CD4-positive, alpha-beta T cell (primary cell): ENCODE measurements at regions not wholly inside any gene's neighbourhood (a gene's known extent, or its start where the extent isn't known, plus 50 kb on each side); places are given as distances from the start of the nearest gene placed in this dataset.

Experiments
- ATAC-seq: fragments of 200-7000 bp; cut with Tn5 transposase; one replicate; pipeline ENCODE4 v1.10.0; 2022; ENCODE audit warnings: mild to moderate bottlenecking; ENCODE audit not compliant: poor library complexity
- CTCF ChIA-PET: fragments of 350-600 bp; sonication (Branson Sonifier 250); formaldehyde crosslinking; loops from one replicate; lab custom pipeline; 2021; ENCODE audit warnings: antibody characterized with exemption, inconsistent platforms; lab: Charles Lee
- POLR2A ChIA-PET: fragments of 350-600 bp; sonication (Branson Sonifier 250); formaldehyde crosslinking; loops from one replicate; lab custom pipeline; 2021; ENCODE audit warnings: antibody characterized with exemption, inconsistent platforms; lab: Charles Lee
- DNase-seq, 14 experiments: peaks; one replicate each; pipeline ENCODE4 v3.0.0-alpha.2; 2013 to 2020; ENCODE audit warnings: mixed read lengths in 2 of 14
- H3K27ac ChIP-seq, 2 donors: one replicate each; pipeline versions ENCODE4 v1.5.1 to v1.7.0; 2013; ENCODE audit warnings: low read length in 2 of 2, low read depth in 1 of 2, mild to moderate bottlenecking in 1 of 2
- H3K27me3 ChIP-seq, 2 experiments: 1 replicate in 1 of 2; 2 replicates in 1 of 2; pipeline versions ENCODE4 v1.6.1 to v1.7.0; 2013; ENCODE audit warnings: low read length in 2 of 2, control low read depth in 1 of 2, mild to moderate bottlenecking in 1 of 2, moderate library complexity in 1 of 2; ENCODE audit not compliant: insufficient read depth in 2 of 2, control insufficient read depth in 1 of 2
- H3K36me3 ChIP-seq: one replicate; pipeline ENCODE4 v1.6.1; 2013; ENCODE audit warnings: low read length, control low read depth; ENCODE audit not compliant: insufficient read depth
- H3K4me1 ChIP-seq: one replicate; pipeline ENCODE4 v1.6.1; 2013; ENCODE audit warnings: low read length, control low read depth; ENCODE audit not compliant: insufficient read depth
- H3K4me3 ChIP-seq: one replicate; pipeline ENCODE4 v1.5.1; 2013; ENCODE audit warnings: mild to moderate bottlenecking, low read length, moderate library complexity
- H3K9me3 ChIP-seq, 2 experiments: 1 replicate in 1 of 2; 2 replicates in 1 of 2; pipeline versions ENCODE4 v1.6.1 to v1.7.0; 2013; ENCODE audit warnings: low read length in 2 of 2, mild to moderate bottlenecking in 2 of 2, control low read depth in 1 of 2, moderate library complexity in 1 of 2; ENCODE audit not compliant: control insufficient read depth in 1 of 2, insufficient read depth in 1 of 2
- H3K27ac Mint-ChIP-seq: one replicate; pipeline ENCODE4 v1.8.0; 2020; ENCODE audit warnings: mixed read lengths
- H3K27me3 Mint-ChIP-seq: one replicate; pipeline ENCODE4 v1.8.0; 2021; ENCODE audit warnings: mixed read lengths
- H3K36me3 Mint-ChIP-seq: one replicate; pipeline ENCODE4 v1.8.0; 2021; ENCODE audit warnings: low read depth, mixed read lengths
- H3K4me1 Mint-ChIP-seq: one replicate; pipeline ENCODE4 v1.8.0; 2021; ENCODE audit warnings: low read depth, mixed read lengths
- H3K4me3 Mint-ChIP-seq: one replicate; pipeline ENCODE4 v1.8.0; 2020; ENCODE audit warnings: mild to moderate bottlenecking, mixed read lengths
- H3K9me3 Mint-ChIP-seq: one replicate; pipeline ENCODE4 v1.8.0; 2020; ENCODE audit warnings: mixed read lengths
- CTCF ChIP-seq: fragments of 200-600 bp; IDR thresholded peaks from one replicate; pipeline ENCODE4 v1.8.0; 2022; ENCODE audit warnings: antibody characterized with exemption, mild to moderate bottlenecking
- intact Hi-C, 2 experiments: fragments of 100-400 bp; cut with DNase I in 1 of 2; cut with micrococcal nuclease in 1 of 2; formaldehyde crosslinking; loops; one replicate each; pipeline versions ENCODE4 v1.15.1 to v1.9.0; 2023 to 2025; cut with DNase I, micrococcal nuclease

GRCh38 chr18:40447820-40448219 lies 1507.2 kb upstream of the PIK3C3 start:
- CTCF ChIA-PET: no interaction called here

GRCh38 chr18:40440088-40440487 lies 1514.9 kb upstream of the PIK3C3 start:
- Histone ChIP-seq H3K36me3 (no peaks in the 10 kb centered on the region), H3K27me3 (no peaks in the 10 kb centered on the region), H3K9me3 (no peaks in the 10 kb centered on the region), H3K4me1 (no peaks in the 10 kb centered on the region), H3K27ac (no peak overlapping the region), H3K4me3 (no peak overlapping the region)
- no peak for TF ChIP-seq CTCF
- POLR2A ChIA-PET: no interaction called here
- Mint-ChIP-seq H3K27ac (no peak overlapping the region), H3K27me3 (no peaks in the 10 kb centered on the region), H3K9me3 (peaks cover 8% of the 10 kb centered on the region), H3K4me3 (no peak overlapping the region), H3K4me1 (no peaks in the 10 kb centered on the region), H3K36me3 (no peaks in the 10 kb centered on the region)
- intact Hi-C loops: no loop called here
- DNase-seq (no peak), ATAC-seq (no peak)
- CTCF ChIA-PET: no interaction called here

More at GRCh38 chr18:40447820-40448219, 1507.2 kb upstream of the PIK3C3 start:
- DNase-seq: no peak
- H3K27me3 ChIP-seq: no peaks in the 10 kb centered on the region
- H3K9me3 Mint-ChIP-seq: peaks cover 9% of the 10 kb centered on the region
- H3K27ac ChIP-seq: no peak overlapping the region
- no peak overlapping the region for H3K4me3 ChIP-seq
- H3K4me1 Mint-ChIP-seq: no peaks in the 10 kb centered on the region
- POLR2A ChIA-PET: no interaction called here
- no peak overlapping the region for H3K4me3 Mint-ChIP-seq
- no peaks in the 10 kb centered on the region for H3K4me1 ChIP-seq
- TF ChIP-seq CTCF: no peak
- ATAC-seq: no peak
- no peaks in the 10 kb centered on the region for H3K36me3 Mint-ChIP-seq
- H3K27ac Mint-ChIP-seq: no peak overlapping the region
- no peaks in the 10 kb centered on the region for H3K9me3 ChIP-seq
- intact Hi-C loops: no loop called here
- no peaks in the 10 kb centered on the region for H3K27me3 Mint-ChIP-seq
- no peaks in the 10 kb centered on the region for H3K36me3 ChIP-seq

- no peak for ATAC-seq
- no peaks in the 10 kb centered on the region for H3K36me3 Mint-ChIP-seq
- no peak overlapping the region for H3K4me3 ChIP-seq
- no peaks in the 10 kb centered on the region for H3K9me3 ChIP-seq
- POLR2A ChIA-PET: no interaction called here
- H3K36me3 ChIP-seq: no peaks in the 10 kb centered on the region
- no peak overlapping the region for H3K27ac Mint-ChIP-seq
- H3K4me3 Mint-ChIP-seq: no peak overlapping the region
- peaks cover 12% of the 10 kb centered on the region for H3K9me3 Mint-ChIP-seq
- TF ChIP-seq CTCF: no peak
- H3K27me3 Mint-ChIP-seq: no peaks in the 10 kb centered on the region
- no peak overlapping the region for H3K27ac ChIP-seq
- no peaks in the 10 kb centered on the region for H3K4me1 ChIP-seq
- CTCF ChIA-PET: no interaction called here
- no peaks in the 10 kb centered on the region for H3K27me3 ChIP-seq
- intact Hi-C loops: no loop called here
- H3K4me1 Mint-ChIP-seq: no peaks in the 10 kb centered on the region
- DNase-seq: no peak
Measured at GRCh38 chr18:40437517-40437916, 1517.5 kb upstream of the PIK3C3 start.
